ENCODE measurements at regions not wholly inside any gene's neighbourhood (a gene's known extent, or its start where the extent isn't known, plus 50 kb on each side); places are given as distances from the start of the nearest gene placed in this dataset.

- DNase-seq: no peak
These were observed 509.6 kb upstream of the USP24 start for GRCh38 chr1:55724551-55725325.

- no peak for DNase-seq
These were observed 507.8 kb upstream of the USP24 start for GRCh38 chr1:55723001-55723400.

GRCh38 chr1:55720261-55720660 lies 505.1 kb upstream of the USP24 start:
- DNase-seq: no peak

GRCh38 chr1:55718758-55719671 lies 503.9 kb upstream of the USP24 start:
- no peak for DNase-seq

GRCh38 chr1:55717111-55717510 lies 501.9 kb upstream of the USP24 start:
- no peak for DNase-seq

GRCh38 chr1:55716610-55717009 lies 501.4 kb upstream of the USP24 start:
- DNase-seq: no peak

- DNase-seq: no peak
These were observed 501.0 kb upstream of the USP24 start for GRCh38 chr1:55716151-55716550.

- DNase-seq: no peak
These were observed 499.1 kb upstream of the USP24 start for GRCh38 chr1:55714230-55714629.

- no peak for DNase-seq
These were observed 498.4 kb upstream of the USP24 start for GRCh38 chr1:55713516-55713915.

- no peak for DNase-seq
These were observed 497.0 kb upstream of the USP24 start for GRCh38 chr1:55712148-55712547.

- no peak for DNase-seq
These were observed 493.6 kb upstream of the USP24 start for GRCh38 chr1:55708781-55709180.

GRCh38 chr1:55707846-55708245 lies 492.7 kb upstream of the USP24 start:
- no peak for DNase-seq

- DNase-seq: no peak
These were observed 492.0 kb upstream of the USP24 start for GRCh38 chr1:55707196-55707595.

- DNase-seq: no peak
These were observed 491.2 kb upstream of the USP24 start for GRCh38 chr1:55706397-55706796.

- DNase-seq: no peak
These were observed 488.7 kb upstream of the USP24 start for GRCh38 chr1:55703726-55704363.

- DNase-seq: no peak
These were observed 486.9 kb upstream of the USP24 start for GRCh38 chr1:55702064-55702463.

GRCh38 chr1:55700359-55701130 lies 485.4 kb upstream of the USP24 start:
- DNase-seq: no peak

GRCh38 chr1:55699228-55699627 lies 484.1 kb upstream of the USP24 start:
- no peak for DNase-seq

GRCh38 chr1:55697997-55698535 lies 482.9 kb upstream of the USP24 start:
- DNase-seq: no peak

GRCh38 chr1:55696891-55697290 lies 481.7 kb upstream of the USP24 start:
- no peak for DNase-seq

- DNase-seq: no peak
These were observed 481.1 kb upstream of the USP24 start for GRCh38 chr1:55696181-55696754.

GRCh38 chr1:55695552-55695951 lies 480.4 kb upstream of the USP24 start:
- no peak for DNase-seq

Data from retina (tissue), 1 donor.